ENCODE measurements at regions not wholly inside any gene's neighbourhood (a gene's known extent, or its start where the extent isn't known, plus 50 kb on each side); places are given as distances from the start of the nearest gene placed in this dataset.

DNA sequence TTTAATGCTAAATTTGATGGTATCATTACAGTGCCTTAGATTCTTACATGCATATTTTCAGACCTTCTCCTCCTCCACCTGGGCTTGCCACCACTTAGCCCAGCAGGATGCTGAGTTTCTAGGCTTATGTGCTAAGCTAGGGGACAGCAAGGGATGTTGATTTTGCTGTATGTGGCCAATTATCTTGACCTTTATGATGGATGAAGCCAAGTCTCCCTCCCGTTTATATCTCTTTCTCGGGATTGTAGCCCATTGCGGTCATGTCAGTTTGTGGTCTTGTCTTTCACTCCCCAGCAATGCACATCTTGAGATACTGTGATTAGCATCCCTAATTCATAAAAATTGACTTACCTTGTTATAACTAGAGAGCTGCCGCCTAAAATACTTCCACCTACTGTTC, 278.7 kb upstream of the SOX2 start:
- TF ChIP-seq, protein P1, sequence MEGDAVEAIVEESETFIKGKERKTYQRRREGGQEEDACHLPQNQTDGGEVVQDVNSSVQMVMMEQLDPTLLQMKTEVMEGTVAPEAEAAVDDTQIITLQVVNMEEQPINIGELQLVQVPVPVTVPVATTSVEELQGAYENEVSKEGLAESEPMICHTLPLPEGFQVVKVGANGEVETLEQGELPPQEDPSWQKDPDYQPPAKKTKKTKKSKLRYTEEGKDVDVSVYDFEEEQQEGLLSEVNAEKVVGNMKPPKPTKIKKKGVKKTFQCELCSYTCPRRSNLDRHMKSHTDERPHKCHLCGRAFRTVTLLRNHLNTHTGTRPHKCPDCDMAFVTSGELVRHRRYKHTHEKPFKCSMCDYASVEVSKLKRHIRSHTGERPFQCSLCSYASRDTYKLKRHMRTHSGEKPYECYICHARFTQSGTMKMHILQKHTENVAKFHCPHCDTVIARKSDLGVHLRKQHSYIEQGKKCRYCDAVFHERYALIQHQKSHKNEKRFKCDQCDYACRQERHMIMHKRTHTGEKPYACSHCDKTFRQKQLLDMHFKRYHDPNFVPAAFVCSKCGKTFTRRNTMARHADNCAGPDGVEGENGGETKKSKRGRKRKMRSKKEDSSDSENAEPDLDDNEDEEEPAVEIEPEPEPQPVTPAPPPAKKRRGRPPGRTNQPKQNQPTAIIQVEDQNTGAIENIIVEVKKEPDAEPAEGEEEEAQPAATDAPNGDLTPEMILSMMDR (IDR thresholded peaks at IDR 0.05; ENCODE audit: low read depth, low read length, poor library complexity, severe bottlenecking), result no peak
- TF ChIP-seq EZH2phosphoT487 (IDR thresholded peaks at IDR 0.05; ENCODE audit: borderline replicate concordance, low read length), result no peak
